GM20000 (cell line): ENCODE measurements at regions not wholly inside any gene's neighbourhood (a gene's known extent, or its start where the extent isn't known, plus 50 kb on each side); places are given as distances from the start of the nearest gene placed in this dataset.

Experiments
- DNase-seq: peaks from one replicate; pipeline ENCODE4 v3.0.0; 2012; ENCODE audit warnings: low spot score
- CTCF ChIP-seq: IDR thresholded peaks from 2 replicates; pipeline ENCODE4 v1.5.1; 2012; ENCODE audit warnings: mild to moderate bottlenecking, control low read depth; ENCODE audit errors: extremely low read depth, missing control alignments

DNA sequence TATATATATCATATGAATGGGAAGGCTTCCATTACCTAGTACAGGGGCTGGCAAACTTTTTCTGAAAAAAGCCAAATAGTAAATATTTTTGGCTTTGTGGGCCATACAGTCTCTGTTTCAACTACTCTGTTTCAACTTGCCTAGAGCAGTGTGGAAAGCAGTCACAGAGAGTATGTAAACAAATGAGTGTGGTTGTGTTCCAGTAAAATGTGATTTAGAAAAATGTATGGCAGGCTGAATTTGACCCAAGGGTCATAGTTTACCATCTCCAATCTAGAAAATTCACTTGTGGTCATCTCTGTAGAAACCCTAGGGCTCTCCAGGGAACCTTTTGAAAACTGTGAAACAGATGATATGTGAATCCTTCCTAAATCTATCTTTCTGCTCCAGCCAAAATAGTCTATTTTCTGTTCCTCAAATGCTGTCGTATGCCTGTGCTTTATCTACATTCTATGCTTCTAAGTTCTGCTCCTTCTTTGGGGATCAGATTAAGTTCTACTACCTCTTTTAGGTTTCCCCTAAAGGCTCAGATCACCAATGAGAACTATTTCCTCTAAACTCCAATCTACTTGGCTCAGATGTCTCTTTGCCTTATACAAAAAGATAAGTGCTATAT, 356.2 kb downstream of the METTL15 start:
- no peak for TF ChIP-seq CTCF
- DNase-seq: no peak

DNA sequence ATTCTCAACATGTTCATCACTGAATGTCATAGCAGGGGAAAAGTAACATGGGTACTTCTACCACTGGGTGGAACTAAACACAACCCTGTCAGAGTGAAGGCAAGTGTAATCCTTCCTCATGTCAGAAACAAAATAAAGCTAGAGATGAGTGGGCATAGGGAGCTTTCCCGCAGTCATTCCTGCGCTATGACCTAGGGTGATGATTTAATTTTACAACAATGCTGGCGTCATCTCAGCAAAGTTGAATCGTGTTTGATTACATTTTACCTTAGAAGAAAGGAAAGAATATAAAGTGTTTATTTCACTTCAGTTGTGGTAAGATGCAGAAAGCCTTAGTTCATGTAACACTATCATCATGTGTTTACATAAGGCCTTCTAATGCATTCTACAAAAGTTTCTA, 355.6 kb downstream of the METTL15 start:
- TF ChIP-seq CTCF: no peak
- DNase-seq: no peak

- no peak for TF ChIP-seq CTCF
- DNase-seq: no peak
Observed at GRCh38 chr11:28461846-28462245, 353.7 kb downstream of the METTL15 start.

DNA sequence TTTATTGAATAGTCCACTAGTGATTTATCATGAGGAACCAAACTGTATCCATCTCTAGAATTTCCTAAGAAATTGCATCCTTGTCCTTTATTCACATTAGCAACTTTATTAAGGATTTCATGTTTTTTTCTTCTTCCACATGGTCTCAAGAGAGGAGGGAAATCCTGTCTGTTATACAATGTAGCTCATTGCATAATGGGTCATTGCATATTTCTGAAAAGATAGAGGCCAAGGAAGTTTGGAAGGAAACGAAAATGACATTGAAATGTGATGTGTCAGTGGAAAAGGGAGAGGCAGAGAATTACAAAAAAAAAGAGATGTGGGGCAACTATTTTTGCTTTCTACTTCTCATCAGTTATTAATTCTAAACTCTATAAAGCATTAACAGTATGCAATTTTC, 353.1 kb downstream of the METTL15 start:
- DNase-seq: no peak
- TF ChIP-seq CTCF: no peak

- no peak for DNase-seq
- no peak for TF ChIP-seq CTCF
Observed at GRCh38 chr11:28460348-28460747, 352.2 kb downstream of the METTL15 start.

DNA sequence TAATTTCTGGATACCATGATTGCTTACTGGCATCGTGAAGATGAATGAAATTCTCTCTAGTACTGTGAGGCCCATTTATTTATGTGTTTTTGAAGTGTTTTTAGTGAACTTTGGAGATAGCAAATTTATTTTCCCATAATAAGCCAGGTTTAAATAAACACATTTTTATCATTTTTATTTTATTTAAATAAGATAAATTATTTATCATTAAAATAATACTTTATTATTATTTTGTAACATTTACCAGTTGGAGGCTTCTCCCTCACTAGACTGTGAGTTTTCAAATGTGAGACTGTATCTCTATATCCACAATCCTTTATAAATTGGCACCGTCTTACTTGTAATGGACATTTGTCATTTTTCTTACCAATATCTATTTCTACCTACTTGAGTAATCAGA, 351.7 kb downstream of the METTL15 start:
- no peak for TF ChIP-seq CTCF
- no peak for DNase-seq

- no peak for TF ChIP-seq CTCF
- DNase-seq: no peak
Observed at GRCh38 chr11:28457481-28458065, 349.4 kb downstream of the METTL15 start.
